GM19043 (cell line): ENCODE measurements at regions not wholly inside any gene's neighbourhood (a gene's known extent, or its start where the extent isn't known, plus 50 kb on each side); places are given as distances from the start of the nearest gene placed in this dataset.

Source experiments
- ATAC-seq: cut with Tn5 transposase; IDR thresholded peaks from one replicate; pipeline ENCODE4 v1.9.1; 2021; ENCODE audit warnings: low read depth; ENCODE audit not compliant: unreplicated experiment

GRCh38 chr20:11060423-11061185, 386.8 kb upstream of the JAG1 start:
- no peak for ATAC-seq

- ATAC-seq: no peak
These were observed 389.6 kb upstream of the JAG1 start for GRCh38 chr20:11063444-11063843.

GRCh38 chr20:11064946-11065345, 391.1 kb upstream of the JAG1 start:
- no peak for ATAC-seq

- ATAC-seq: no peak
These were observed 393.6 kb upstream of the JAG1 start for GRCh38 chr20:11067359-11067758.

- ATAC-seq: no peak
These were observed 399.2 kb upstream of the JAG1 start for GRCh38 chr20:11072982-11073381.

- ATAC-seq: no peak
These were observed 402.8 kb upstream of the JAG1 start for GRCh38 chr20:11076434-11077105.

- ATAC-seq: no peak
These were observed 403.4 kb upstream of the JAG1 start for GRCh38 chr20:11077226-11077625.

GRCh38 chr20:11080010-11080409, 406.2 kb upstream of the JAG1 start:
- ATAC-seq: no peak

- ATAC-seq: no peak
These were observed 407.1 kb upstream of the JAG1 start for GRCh38 chr20:11080781-11081377.

GRCh38 chr20:11083841-11084240, 410.0 kb upstream of the JAG1 start:
- ATAC-seq: no peak

GRCh38 chr20:11084508-11084907, 410.7 kb upstream of the JAG1 start:
- ATAC-seq: no peak

GRCh38 chr20:11086970-11087369, 413.2 kb upstream of the JAG1 start:
- no peak for ATAC-seq

GRCh38 chr20:11090751-11091150, 417.0 kb upstream of the JAG1 start:
- ATAC-seq: no peak

- ATAC-seq: no peak
These were observed 417.7 kb upstream of the JAG1 start for GRCh38 chr20:11091511-11091910.

GRCh38 chr20:11092151-11092550, 418.4 kb upstream of the JAG1 start:
- no peak for ATAC-seq

GRCh38 chr20:11094196-11094595, 420.4 kb upstream of the JAG1 start:
- ATAC-seq: no peak

- ATAC-seq: no peak
These were observed 420.9 kb upstream of the JAG1 start for GRCh38 chr20:11094711-11095110.

GRCh38 chr20:11098888-11099287, 425.1 kb upstream of the JAG1 start:
- no peak for ATAC-seq

GRCh38 chr20:11101243-11101642, 427.4 kb upstream of the JAG1 start:
- ATAC-seq: no peak

- no peak for ATAC-seq
These were observed 427.9 kb upstream of the JAG1 start for GRCh38 chr20:11101696-11102095.

GRCh38 chr20:11103866-11104265, 430.1 kb upstream of the JAG1 start:
- ATAC-seq: no peak
